ENCODE measurements at regions not wholly inside any gene's neighbourhood (a gene's known extent, or its start where the extent isn't known, plus 50 kb on each side); places are given as distances from the start of the nearest gene placed in this dataset.

- TF ChIP-seq REST (IDR thresholded peaks at IDR 0.05; ENCODE audit: low read depth) (no peak), ZNF274 (IDR thresholded peaks at IDR 0.05; ENCODE audit: low read depth, low read length) (no peak), TCF7L2 (IDR thresholded peaks at IDR 0.05; ENCODE audit: borderline replicate concordance, extremely low read depth, insufficient read depth, insufficient read length) (no peak), RAD21 (IDR thresholded peaks at IDR 0.05; ENCODE audit: low read depth) (no peak), POLR2A (IDR thresholded peaks at IDR 0.05; ENCODE audit: borderline replicate concordance, extremely low read depth, insufficient read depth, insufficient read length) (no peak), SIN3A (IDR thresholded peaks at IDR 0.05; ENCODE audit: low read depth) (no peak)
Measured at GRCh38 chrX:76918033-76918432, 490.5 kb downstream of the MAGEE1 start (continued).

GRCh38 chrX:76919761-76920160, 492.3 kb downstream of the MAGEE1 start:
- intact Hi-C loops (cut with micrococcal nuclease): no loop called here
- RAD21 ChIA-PET (ENCODE audit: low non-redundant PET in 1 of 2, low total read pairs in 2 of 2, uncharacterized antibody in 2 of 2, unreplicated experiment in 2 of 2): no interaction called here
- Histone ChIP-seq H3K4me2 (ENCODE audit: low read length) (no peak overlapping the region), H2AFZ (ENCODE audit: low read depth, low read length, poor library complexity, severe bottlenecking) (no peak overlapping the region), H3K36me3 (ENCODE audit: control insufficient read depth in 1 of 2, insufficient read depth in 2 of 2, low read length in 2 of 2) (no peaks in the 10 kb centered on the region), H3K9me2 (ENCODE audit: insufficient read depth) (no peaks in the 10 kb centered on the region), H3K9ac (ENCODE audit: low read length) (no peak overlapping the region), H3K27ac (ENCODE audit: low read depth, low read length) (no peak overlapping the region), H3K9me3 (ENCODE audit: control insufficient read depth in 1 of 2, insufficient read depth in 1 of 2, low read depth in 1 of 2, low read length in 2 of 2) (no peaks in the 10 kb centered on the region), H3K79me2 (ENCODE audit: insufficient read depth, low read length) (no peaks in the 10 kb centered on the region), H3K4me3 (replicated peaks in 1 of 2; ENCODE audit: low read depth in 1 of 2, low read length in 2 of 2) (no peak overlapping the region), H4K20me1 (ENCODE audit: insufficient read depth) (no peaks in the 10 kb centered on the region), H3K27me3 (ENCODE audit: insufficient read depth, low read length) (no peaks in the 10 kb centered on the region), H3K4me1 (ENCODE audit: control insufficient read depth in 1 of 2, insufficient read depth in 2 of 2, low read length in 2 of 2) (no peaks in the 10 kb centered on the region)
- ATAC-seq: no peak
- no TSS peak for BruUV-seq (replicated peaks)
- no peak for TF ChIP-seq SIN3A (IDR thresholded peaks at IDR 0.05; ENCODE audit: low read depth)
- TF ChIP-seq CTCF (IDR thresholded peaks at IDR 0.05 in 2 of 3, conservative IDR thresholded peaks at IDR 0.05 in 1 of 3; ENCODE audit: borderline replicate concordance in 1 of 3, insufficient read depth in 1 of 3, low read depth in 2 of 3, low read length in 2 of 3): no peak
- no peak for TF ChIP-seq JUND (IDR thresholded peaks at IDR 0.05)
- no peak for DNase-seq (ENCODE audit: low read depth, low spot score)
- POLR2A ChIA-PET: no interaction called here
- CTCF ChIA-PET: no interaction called here
